Type B pancreatic cell (in vitro differentiated cells): ENCODE measurements at regions not wholly inside any gene's neighbourhood (a gene's known extent, or its start where the extent isn't known, plus 50 kb on each side); places are given as distances from the start of the nearest gene placed in this dataset.
A peak's percentile ranks its signal among the peaks of the same experiment; 100 is the strongest.
"Not testable (repeated sequence)": the region's sequence is repeated elsewhere in the genome, so short reads cannot be mapped to it uniquely, and the experiment has no call there.

Experiments
- DNase-seq: peaks from one replicate; pipeline ENCODE4 v3.0.0; 2021; ENCODE audit warnings: mixed read lengths; ENCODE audit not compliant: unreplicated experiment; ENCODE audit errors: extremely low spot score
- H3K27ac Mint-ChIP-seq: 2 replicates; pipeline ENCODE4 v1.8.0; 2021; ENCODE audit warnings: mild to moderate bottlenecking, mixed read lengths
- H3K27me3 Mint-ChIP-seq: 2 replicates; pipeline ENCODE4 v1.8.0; 2021; ENCODE audit warnings: mixed read lengths
- H3K36me3 Mint-ChIP-seq: 2 replicates; pipeline ENCODE4 v1.8.0; 2021; ENCODE audit warnings: mixed read lengths
- H3K4me1 Mint-ChIP-seq: one replicate; pipeline ENCODE4 v1.8.0; 2021; ENCODE audit warnings: mixed read lengths; ENCODE audit not compliant: unreplicated experiment
- H3K4me3 Mint-ChIP-seq: 2 replicates; pipeline ENCODE4 v1.8.0; 2021; ENCODE audit warnings: mild to moderate bottlenecking, mixed read lengths
- H3K9me3 Mint-ChIP-seq: 2 replicates; pipeline ENCODE4 v1.8.0; 2021; ENCODE audit warnings: mixed read lengths

DNA sequence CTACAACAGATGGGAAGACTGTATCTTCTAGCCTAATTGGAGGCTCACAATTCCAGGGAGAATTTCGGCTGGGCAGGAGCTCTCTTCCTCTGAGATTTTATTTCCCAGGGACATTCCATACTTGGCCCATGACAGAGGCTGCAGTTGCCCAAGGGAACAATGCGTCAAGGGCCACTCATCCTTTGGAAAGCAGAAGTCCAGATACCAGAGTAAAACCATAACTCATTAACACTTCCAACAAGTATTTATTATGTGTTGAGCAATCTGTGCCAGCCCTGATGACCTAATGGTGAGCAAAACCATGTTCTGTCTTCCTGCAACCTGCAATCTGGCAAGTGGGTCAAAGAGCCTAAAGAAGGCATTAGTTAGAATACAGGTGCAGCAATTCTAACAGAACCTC lies 191.2 kb upstream of the IRF2BP2 start:
- H3K4me3 Mint-ChIP-seq, H3K27ac Mint-ChIP-seq, H3K9me3 Mint-ChIP-seq, H3K4me1 Mint-ChIP-seq, DNase-seq, H3K36me3 Mint-ChIP-seq, H3K27me3 Mint-ChIP-seq: not testable (repeated sequence)

DNA sequence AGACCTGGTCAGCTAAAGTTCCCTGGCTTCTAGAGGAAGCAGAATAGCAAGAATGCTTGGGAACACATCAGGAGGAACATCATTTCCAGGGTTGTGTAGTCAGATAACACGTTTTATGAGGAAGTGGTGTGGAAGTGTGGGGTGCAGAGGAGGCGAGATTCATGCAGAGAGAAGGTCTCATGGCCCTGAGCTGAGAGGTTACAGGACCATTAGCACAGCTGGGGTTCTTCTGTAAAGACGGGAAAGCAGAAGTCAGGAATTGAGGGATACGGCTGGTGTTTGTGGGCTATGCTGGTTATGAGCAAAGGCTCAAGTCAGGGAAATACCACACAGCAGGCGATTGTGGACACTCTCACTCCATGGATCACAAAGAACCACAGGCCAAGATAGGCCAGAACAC lies 190.6 kb upstream of the IRF2BP2 start:
- H3K27me3 Mint-ChIP-seq, DNase-seq, H3K36me3 Mint-ChIP-seq, H3K9me3 Mint-ChIP-seq, H3K4me3 Mint-ChIP-seq, H3K4me1 Mint-ChIP-seq, H3K27ac Mint-ChIP-seq: not testable (repeated sequence)

DNA sequence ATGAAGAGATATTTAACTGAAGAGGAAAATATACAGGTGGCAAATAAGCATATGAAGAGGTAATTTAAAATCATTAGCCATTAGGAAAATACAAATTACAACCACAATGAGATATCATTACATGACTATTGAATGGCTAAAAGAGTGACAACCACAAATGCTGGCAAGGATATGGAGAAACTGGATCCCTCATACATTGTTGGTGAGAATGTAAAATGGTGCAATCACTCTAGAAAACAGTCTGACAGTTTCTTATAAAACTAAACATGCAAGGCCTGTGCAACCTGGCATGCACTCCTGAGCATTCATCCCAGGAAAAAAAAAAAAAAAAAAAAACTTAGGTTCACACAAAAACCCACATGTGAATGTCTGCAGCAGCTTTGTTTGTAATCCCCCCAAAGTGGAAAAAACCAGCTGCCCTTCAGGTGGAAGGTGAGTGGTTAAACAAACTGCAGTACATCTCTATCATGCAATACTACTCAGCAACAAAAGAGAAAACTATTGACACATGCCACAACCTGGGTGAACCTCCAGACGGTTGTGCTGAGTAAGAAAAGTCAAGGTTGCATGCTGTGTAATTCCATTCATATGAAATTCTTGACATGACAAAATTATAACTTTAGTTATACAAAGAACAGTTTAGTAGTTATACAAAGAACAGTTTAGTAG lies 189.2 kb upstream of the IRF2BP2 start:
- H3K9me3 Mint-ChIP-seq, DNase-seq, H3K36me3 Mint-ChIP-seq, H3K27ac Mint-ChIP-seq, H3K4me1 Mint-ChIP-seq, H3K4me3 Mint-ChIP-seq, H3K27me3 Mint-ChIP-seq: not testable (repeated sequence)

DNA sequence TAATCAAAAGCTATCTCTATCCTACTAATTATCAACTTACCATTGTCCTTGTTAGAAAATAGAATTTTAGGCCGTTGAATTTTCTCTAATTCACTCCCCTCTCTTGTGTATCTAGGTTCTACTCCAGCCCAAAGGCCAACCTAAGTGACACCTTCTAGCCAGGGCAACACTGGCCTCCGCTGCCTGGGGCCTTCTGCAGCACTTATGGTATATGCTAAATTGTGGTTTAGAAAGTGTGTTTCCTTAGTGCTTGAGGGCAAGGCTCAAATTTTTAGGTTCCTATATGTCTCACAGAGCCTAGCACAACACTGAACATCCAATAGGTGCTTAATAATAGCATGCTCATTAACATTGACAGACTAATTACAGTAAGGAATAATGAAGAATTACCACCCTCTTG lies 187.2 kb upstream of the IRF2BP2 start:
- not testable (repeated sequence) for H3K36me3 Mint-ChIP-seq, H3K27ac Mint-ChIP-seq, H3K9me3 Mint-ChIP-seq, H3K27me3 Mint-ChIP-seq, DNase-seq, H3K4me3 Mint-ChIP-seq, H3K4me1 Mint-ChIP-seq

DNA sequence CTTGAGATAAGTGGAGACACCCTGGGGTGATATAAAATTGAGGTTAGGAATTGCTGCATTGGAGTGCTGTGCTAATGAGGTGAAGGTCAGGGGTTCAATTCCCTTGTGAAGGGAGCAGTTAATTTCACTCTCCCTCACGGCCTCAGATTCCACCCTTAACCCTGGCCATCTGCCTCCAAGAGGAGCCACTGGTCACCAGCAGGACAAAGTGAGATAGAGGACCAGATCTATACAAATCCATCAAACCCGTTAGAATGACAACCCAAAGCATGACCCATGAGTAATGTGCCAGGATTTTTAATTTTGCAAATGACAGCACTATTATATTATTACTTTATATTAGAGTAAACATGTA lies 186.4 kb upstream of the IRF2BP2 start:
- not testable (repeated sequence) for H3K27ac Mint-ChIP-seq, H3K27me3 Mint-ChIP-seq, H3K36me3 Mint-ChIP-seq, H3K4me3 Mint-ChIP-seq, H3K9me3 Mint-ChIP-seq, DNase-seq, H3K4me1 Mint-ChIP-seq

DNA sequence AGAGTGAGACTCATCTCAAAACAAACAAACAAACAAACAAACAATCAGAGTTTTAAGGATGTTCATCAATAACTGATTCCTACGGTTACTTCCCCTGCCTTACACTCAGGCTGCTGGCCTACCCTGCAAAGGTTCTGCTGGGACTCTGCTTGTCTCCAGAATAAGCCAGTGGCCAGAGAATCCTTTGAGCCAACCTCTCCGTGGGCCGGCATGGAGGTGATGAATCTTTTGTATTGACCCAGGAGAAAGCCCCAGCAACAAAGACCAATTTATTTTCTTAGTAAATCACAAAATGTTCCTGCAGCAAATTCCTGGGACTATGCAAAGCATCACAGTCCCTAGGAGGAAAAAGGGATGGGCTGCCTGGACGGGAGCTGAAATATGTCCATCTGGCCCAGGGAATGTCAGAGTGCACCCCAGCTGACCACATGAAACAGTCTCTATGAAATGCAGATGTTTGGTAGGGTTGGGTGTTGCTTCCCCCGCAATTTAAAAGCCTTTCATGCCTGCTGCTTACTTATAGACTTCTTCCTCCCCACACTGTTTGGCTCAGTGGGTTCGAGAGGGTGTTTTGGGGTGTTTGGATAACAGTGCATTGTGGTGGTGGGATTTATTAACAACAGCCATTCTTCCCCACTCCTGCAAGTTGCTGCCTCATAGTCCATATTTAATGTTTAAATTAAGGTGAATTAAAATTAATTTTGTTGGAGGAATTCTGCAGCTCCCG lies 185.9 kb upstream of the IRF2BP2 start:
- DNase-seq, H3K9me3 Mint-ChIP-seq, H3K4me1 Mint-ChIP-seq, H3K36me3 Mint-ChIP-seq, H3K4me3 Mint-ChIP-seq, H3K27ac Mint-ChIP-seq, H3K27me3 Mint-ChIP-seq: not testable (repeated sequence)

DNA sequence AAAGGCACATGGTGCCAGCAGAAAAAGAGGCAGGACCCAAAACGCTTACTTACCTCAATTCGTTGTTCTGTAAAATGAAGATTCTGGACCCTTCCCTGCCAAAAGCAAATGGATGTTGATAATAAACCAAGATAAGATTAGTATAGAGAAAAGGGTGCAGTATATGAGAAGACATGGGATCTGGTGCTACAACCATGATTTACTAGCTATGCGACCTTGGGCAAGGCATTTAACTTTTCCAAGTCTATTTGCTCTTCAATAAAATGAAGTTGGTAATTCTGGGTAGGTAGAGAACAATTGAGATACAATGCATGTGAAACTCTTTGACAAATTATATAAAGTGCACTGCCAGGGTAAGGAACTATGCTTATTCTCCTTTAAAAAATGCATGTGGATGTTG lies 185.0 kb upstream of the IRF2BP2 start:
- not testable (repeated sequence) for H3K4me3 Mint-ChIP-seq, H3K4me1 Mint-ChIP-seq, H3K27ac Mint-ChIP-seq, H3K36me3 Mint-ChIP-seq, H3K27me3 Mint-ChIP-seq, H3K9me3 Mint-ChIP-seq, DNase-seq

DNA sequence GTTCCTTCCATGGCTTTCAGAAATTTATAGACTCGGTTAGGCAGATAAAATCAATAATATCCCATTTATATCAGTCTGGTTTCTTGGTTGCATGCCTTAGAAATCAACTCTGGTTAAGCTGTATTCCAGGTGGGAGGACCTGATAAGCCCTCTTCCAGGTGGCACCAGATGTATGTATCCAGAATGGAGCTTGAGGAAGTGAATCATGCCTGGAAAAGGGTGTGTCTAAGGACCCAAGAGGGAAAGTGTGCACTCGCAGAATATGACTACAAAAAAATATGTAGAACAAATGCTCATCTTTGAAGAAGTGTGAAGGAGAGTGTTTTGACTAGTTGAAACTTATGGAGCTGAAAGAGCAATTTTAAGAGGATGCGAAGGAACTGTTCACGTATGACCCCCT lies 184.5 kb upstream of the IRF2BP2 start:
- H3K9me3 Mint-ChIP-seq, H3K4me3 Mint-ChIP-seq, H3K36me3 Mint-ChIP-seq, H3K27me3 Mint-ChIP-seq, H3K27ac Mint-ChIP-seq, H3K4me1 Mint-ChIP-seq, DNase-seq: not testable (repeated sequence)

DNA sequence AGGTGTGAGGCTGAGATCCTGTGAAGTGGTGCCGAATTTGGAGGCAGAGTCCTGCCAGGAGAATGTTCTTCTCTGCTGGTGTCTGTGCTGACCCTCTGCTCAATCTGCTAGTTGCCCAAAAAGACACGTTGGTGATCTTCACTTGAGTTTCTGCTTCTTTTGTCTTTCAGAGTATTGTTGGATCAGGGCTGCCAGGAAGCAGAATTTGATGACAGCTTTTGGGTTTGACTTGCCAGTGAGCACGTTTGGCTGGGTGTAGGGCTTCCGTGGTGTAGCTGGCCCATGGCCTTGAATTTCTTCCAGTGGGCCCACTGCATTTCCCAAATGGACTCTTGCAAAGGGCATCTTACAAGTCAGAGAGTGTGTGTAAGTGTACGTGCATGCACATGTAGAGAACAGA lies 183.9 kb upstream of the IRF2BP2 start:
- H3K27me3 Mint-ChIP-seq, DNase-seq, H3K36me3 Mint-ChIP-seq, H3K9me3 Mint-ChIP-seq, H3K27ac Mint-ChIP-seq, H3K4me3 Mint-ChIP-seq, H3K4me1 Mint-ChIP-seq: not testable (repeated sequence)

DNA sequence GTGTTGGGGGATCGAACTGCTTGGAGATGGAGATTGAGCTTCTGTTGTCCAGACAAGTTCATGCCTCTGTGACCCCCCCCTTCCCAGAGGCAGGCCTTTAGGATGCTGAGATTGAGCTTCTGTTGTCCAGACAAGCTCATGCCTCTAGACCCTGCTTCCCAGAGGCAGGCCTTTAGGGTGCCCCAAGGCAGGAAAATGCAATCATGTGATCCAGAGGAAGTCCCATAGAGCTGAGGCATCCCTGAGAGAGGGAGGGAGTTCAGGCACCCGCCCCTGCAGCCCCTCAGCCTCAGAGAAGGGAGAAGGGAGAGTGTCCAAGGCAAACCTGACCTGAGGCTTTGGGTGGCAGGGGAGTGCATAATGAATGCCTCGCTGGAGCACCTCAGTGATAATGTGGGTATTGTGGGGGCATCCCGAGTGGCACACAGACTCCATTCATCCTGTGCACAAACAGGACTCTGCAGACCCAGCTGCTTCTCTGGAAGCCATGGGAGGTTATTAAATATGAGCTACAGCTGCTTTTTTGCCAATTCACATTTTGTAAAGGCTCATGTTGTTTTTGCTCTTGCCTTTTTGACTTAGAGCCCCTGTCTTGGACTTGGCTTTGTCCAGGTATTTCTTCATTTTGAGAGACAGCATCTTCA lies 182.4 kb upstream of the IRF2BP2 start:
- DNase-seq, H3K4me1 Mint-ChIP-seq, H3K4me3 Mint-ChIP-seq, H3K27ac Mint-ChIP-seq, H3K36me3 Mint-ChIP-seq, H3K9me3 Mint-ChIP-seq, H3K27me3 Mint-ChIP-seq: not testable (repeated sequence)

DNA sequence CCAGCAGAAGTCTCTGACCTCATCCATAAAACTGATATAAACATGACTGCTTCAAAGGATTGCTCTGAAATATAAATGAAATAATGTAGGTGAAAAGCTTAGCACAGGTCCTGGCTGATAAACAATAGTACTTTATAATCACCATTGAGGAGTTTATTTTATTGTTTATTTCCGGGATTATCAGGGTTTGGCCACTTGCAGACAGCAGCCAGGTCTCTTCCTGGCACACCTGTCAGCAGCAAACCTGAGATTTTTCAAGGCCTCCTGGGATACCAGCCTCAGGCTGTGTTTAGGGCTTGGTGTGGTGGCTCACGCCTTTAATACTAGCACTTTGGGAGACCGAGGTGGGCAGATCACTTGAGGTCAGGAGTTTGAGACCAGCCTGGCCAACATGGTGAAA lies 181.6 kb upstream of the IRF2BP2 start:
- not testable (repeated sequence) for H3K9me3 Mint-ChIP-seq, H3K36me3 Mint-ChIP-seq, H3K4me3 Mint-ChIP-seq, H3K4me1 Mint-ChIP-seq, H3K27ac Mint-ChIP-seq, H3K27me3 Mint-ChIP-seq, DNase-seq

DNA sequence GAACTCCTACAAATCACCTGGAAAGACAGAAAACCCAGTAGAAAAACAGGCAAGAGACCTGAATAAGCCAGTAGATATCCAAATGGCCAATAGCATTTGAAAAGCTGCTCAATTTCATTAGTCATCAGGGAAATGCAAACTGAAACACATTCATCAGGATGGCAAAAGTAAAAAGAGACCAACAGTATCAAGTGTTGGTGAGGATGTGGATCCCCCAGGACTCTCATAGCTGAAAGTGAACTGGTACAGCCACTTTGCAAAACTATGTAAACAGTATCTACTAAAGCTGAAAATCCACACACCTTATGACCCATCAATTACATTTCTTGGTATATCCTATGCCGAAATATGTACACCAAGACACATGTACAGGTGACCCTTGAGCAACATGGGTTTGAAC lies 180.4 kb upstream of the IRF2BP2 start:
- not testable (repeated sequence) for H3K4me1 Mint-ChIP-seq, H3K9me3 Mint-ChIP-seq, H3K4me3 Mint-ChIP-seq, DNase-seq, H3K27me3 Mint-ChIP-seq, H3K27ac Mint-ChIP-seq, H3K36me3 Mint-ChIP-seq

DNA sequence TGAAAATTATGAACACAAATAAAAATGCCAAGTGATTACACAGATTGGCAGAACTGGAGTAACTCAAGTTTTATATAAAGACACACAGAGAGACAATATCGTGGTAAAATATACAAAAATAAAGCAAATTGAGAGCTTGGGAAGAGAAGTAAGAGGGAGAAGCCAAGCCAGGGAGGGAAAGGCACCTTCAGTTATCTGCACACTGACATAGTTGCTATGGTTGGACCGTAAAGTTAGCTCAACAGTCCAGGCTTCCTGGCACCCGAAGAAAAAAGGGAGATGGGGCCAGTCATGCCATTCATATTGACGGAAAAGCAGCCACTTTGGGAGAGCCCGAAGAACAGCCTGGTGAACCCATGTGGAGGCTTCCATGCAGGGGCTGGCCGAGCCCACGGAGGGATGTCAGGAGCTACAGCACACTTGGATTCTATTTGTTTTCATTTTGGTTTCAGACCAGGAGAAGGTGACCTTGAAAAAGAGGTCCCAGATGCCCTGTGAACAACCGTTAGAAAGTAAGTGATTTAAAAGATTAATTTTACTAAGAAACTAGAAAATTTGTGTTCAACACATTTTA lies 177.1 kb upstream of the IRF2BP2 start:
- H3K36me3 Mint-ChIP-seq, H3K27me3 Mint-ChIP-seq, H3K4me3 Mint-ChIP-seq, H3K27ac Mint-ChIP-seq, H3K9me3 Mint-ChIP-seq, H3K4me1 Mint-ChIP-seq: not testable (repeated sequence)
- DNase-seq = peak; percentile 42

DNA sequence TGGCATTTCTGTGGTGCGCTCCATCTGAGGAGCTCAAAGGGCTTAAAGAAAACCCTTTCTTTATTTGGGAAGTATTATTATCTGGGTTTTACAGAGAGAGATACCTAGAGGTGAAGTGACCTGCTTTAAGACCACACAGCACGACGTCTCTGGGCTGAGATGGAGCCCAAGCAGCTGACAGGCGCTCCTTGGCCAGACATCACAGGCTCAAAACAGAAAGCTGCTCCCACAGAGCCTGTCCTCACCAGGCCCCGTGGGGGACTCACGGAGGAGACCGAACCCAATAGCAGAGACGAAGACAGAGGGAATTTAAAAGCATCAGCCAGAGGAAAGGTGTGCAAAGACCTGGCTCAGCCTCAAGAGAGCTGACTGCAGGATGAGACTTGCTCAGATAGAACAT lies 175.9 kb upstream of the IRF2BP2 start:
- not testable (repeated sequence) for H3K9me3 Mint-ChIP-seq, H3K4me3 Mint-ChIP-seq, H3K27me3 Mint-ChIP-seq, DNase-seq, H3K27ac Mint-ChIP-seq, H3K36me3 Mint-ChIP-seq, H3K4me1 Mint-ChIP-seq
